GM23248 (cell line): ENCODE measurements at regions not wholly inside any gene's neighbourhood (a gene's known extent, or its start where the extent isn't known, plus 50 kb on each side); places are given as distances from the start of the nearest gene placed in this dataset.

Experiments used
- EZH2 ChIP-seq: fragments of 200-600 bp; sonication (generic); IDR thresholded peaks from 2 replicates; pipeline ENCODE4 v1.6.1; 2018; ENCODE audit warnings: antibody characterized with exemption, mild to moderate bottlenecking; ENCODE audit not compliant: insufficient read depth, poor library complexity, severe bottlenecking
- EZH2phosphoT487 ChIP-seq: fragments of 200-600 bp; sonication (generic); IDR thresholded peaks from 2 replicates; pipeline ENCODE4 v1.6.1; 2018; ENCODE audit warnings: antibody characterized with exemption, moderate library complexity, mild to moderate bottlenecking, low read depth; ENCODE audit not compliant: insufficient read depth

- no peak for TF ChIP-seq EZH2phosphoT487
- no peak for TF ChIP-seq EZH2
Measured at GRCh38 chr4:114365591-114365990, 233.0 kb upstream of the UGT8 start.
